ENCODE measurements at regions not wholly inside any gene's neighbourhood (a gene's known extent, or its start where the extent isn't known, plus 50 kb on each side); places are given as distances from the start of the nearest gene placed in this dataset.

- TF ChIP-seq E2F6 (IDR thresholded peaks at IDR 0.05) (no peak), ASH2L (IDR thresholded peaks at IDR 0.05; ENCODE audit: low read length) (no peak), TAF1 (IDR thresholded peaks at IDR 0.05; ENCODE audit: low read depth, low read length) (no peak), CHD1 (IDR thresholded peaks at IDR 0.05; ENCODE audit: low read depth, low read length) (no peak), CTCF (IDR thresholded peaks at IDR 0.05; ENCODE audit: control extremely low read depth in 1 of 3, insufficient read depth in 1 of 3, low read depth in 1 of 3, low read length in 3 of 3) (no peak), SAP30 (IDR thresholded peaks at IDR 0.05; ENCODE audit: insufficient read depth, insufficient replicate concordance, low read length) (no peak)
- no peak overlapping the region for H3K23ac ChIP-seq (ENCODE audit: insufficient read length)
- H3K79me2 ChIP-seq (ENCODE audit: control insufficient read depth in 1 of 2, insufficient read depth in 2 of 2, low read length in 2 of 2), result no peaks in the 10 kb centered on the region
- no peak overlapping the region for H2BK120ac ChIP-seq (replicated peaks; ENCODE audit: low read depth, low read length)
- no peak overlapping the region for H2AFZ ChIP-seq (ENCODE audit: low read length)
- H3K9me3 ChIP-seq (ENCODE audit: insufficient read depth in 2 of 2, low read depth in 1 of 2, low read length in 1 of 2), result no peaks in the 10 kb centered on the region
- DNase-seq (ENCODE audit: low read depth in 1 of 2, low spot score in 2 of 2) (no peak), FAIRE-seq (no peak)
- H3K4me1 ChIP-seq (replicated peaks in 1 of 4; ENCODE audit: control insufficient read depth in 3 of 4, insufficient read depth in 4 of 4, low read length in 3 of 4), result peaks cover 0 to 2% (median 0%) of the 10 kb centered on the region in 4 experiments; a peak in 1 of 7 replicates
- no peak overlapping the region for H3K14ac ChIP-seq (ENCODE audit: insufficient read length)
- H4K91ac ChIP-seq (replicated peaks; ENCODE audit: insufficient read length, low read length), result no peak overlapping the region
- H3K56ac ChIP-seq (replicated peaks; ENCODE audit: insufficient read length, low read depth, low read length), result no peak overlapping the region
- no peak overlapping the region for H3K27ac ChIP-seq (ENCODE audit: low read depth, low read length)
- no peak overlapping the region for H3K4me2 ChIP-seq (ENCODE audit: insufficient read depth in 1 of 2, low read depth in 2 of 2, low read length in 2 of 2)
- no peak overlapping the region for H3K18ac ChIP-seq (ENCODE audit: extremely low read depth, low read length)
- no peak overlapping the region for H4K8ac ChIP-seq (ENCODE audit: extremely low read depth, insufficient read depth, low read length)
- no peak overlapping the region for H2BK20ac ChIP-seq (ENCODE audit: low read length)
- CTCF ChIA-PET (ENCODE audit: partially characterized antibody), result interaction anchor here (0.6 to 9.7 kb wide), 26 partner anchors 8 to 476 kb away, joined by 3 to 78 read pairs (median 5); no protein-coding TSS in a partner anchor
- no peaks in the 10 kb centered on the region for H3K79me1 ChIP-seq (ENCODE audit: low read depth, low read length)
- H3K9ac ChIP-seq (replicated peaks in 1 of 4; ENCODE audit: extremely low read depth in 1 of 4, low read depth in 3 of 4, low read length in 3 of 4), result no peak overlapping the region
- H3K23me2 ChIP-seq (ENCODE audit: low read depth, low read length), result no peaks in the 10 kb centered on the region
- H2BK15ac ChIP-seq (ENCODE audit: low read length), result no peak overlapping the region
- H2BK5ac ChIP-seq (ENCODE audit: low read depth, low read length), result no peak overlapping the region
- no peak overlapping the region for H3K4ac ChIP-seq (replicated peaks; ENCODE audit: insufficient read length, low read depth, low read length)
- H3K27me3 ChIP-seq (replicated peaks in 1 of 4; ENCODE audit: control insufficient read depth in 3 of 4, extremely low read depth in 1 of 4, insufficient read depth in 3 of 4, low read length in 3 of 4), result no peaks in the 10 kb centered on the region
- H2AK5ac ChIP-seq (ENCODE audit: low read depth, low read length), result no peak overlapping the region
- H2BK12ac ChIP-seq (ENCODE audit: low read depth, low read length), result no peak overlapping the region
- POLR2A ChIA-PET (ENCODE audit: partially characterized antibody), result no interaction called here
- H3K4me3 ChIP-seq (ENCODE audit: extremely low read depth in 1 of 4, insufficient read depth in 2 of 4, low read depth in 3 of 4, low read length in 4 of 4), result no peak overlapping the region
- WGBS, 2 experiments (ENCODE audit: extremely low coverage in 1 of 2, insufficient coverage in 1 of 2, insufficient read length in 1 of 2, insufficient replicate concordance in 2 of 2, low coverage in 1 of 2, low lambda C conversion rate in 2 of 2, missing lambda C conversion rate in 1 of 2), result 94% methylated on average over 1 of the region's 1 CpG; no CpG with 5 or more reads in 1 of the 2 experiments
- H4K20me1 ChIP-seq (replicated peaks in 1 of 2; ENCODE audit: control insufficient read depth in 1 of 2, insufficient read depth in 2 of 2, low read length in 2 of 2), result no peaks in the 10 kb centered on the region
- no peaks in the 10 kb centered on the region for H3K36me3 ChIP-seq (ENCODE audit: control insufficient read depth in 2 of 4, insufficient read depth in 4 of 4, low read length in 3 of 4)
- H4K5ac ChIP-seq (ENCODE audit: insufficient read length, low read depth, low read length), result no peak overlapping the region
Observed at GRCh38 chr1:66435541-66435940, 98.4 kb upstream of the SGIP1 start.

Measured in H1 (cell line).